ENCODE measurements at regions not wholly inside any gene's neighbourhood (a gene's known extent, or its start where the extent isn't known, plus 50 kb on each side); places are given as distances from the start of the nearest gene placed in this dataset.

GRCh38 chr12:65755596-65755978, 68.7 kb upstream of the HMGA2 start:
- no peak for TF ChIP-seq CTCF (IDR thresholded peaks at IDR 0.05; ENCODE audit: insufficient read depth, low read length, poor library complexity, severe bottlenecking)
- no peak for TF ChIP-seq EZH2phosphoT487 (conservative IDR thresholded peaks at IDR 0.05; ENCODE audit: low read length)
